OCI-LY7 (cell line): ENCODE measurements at regions not wholly inside any gene's neighbourhood (a gene's known extent, or its start where the extent isn't known, plus 50 kb on each side); places are given as distances from the start of the nearest gene placed in this dataset.

Experiments used
- EZH2phosphoT487 ChIP-seq: fragments of 200-600 bp; sonication (generic); IDR thresholded peaks from 2 replicates; pipeline ENCODE4 v1.6.1; 2018; ENCODE audit warnings: low read depth, borderline replicate concordance, mild to moderate bottlenecking, mixed run types, antibody characterized with exemption, low read length, moderate library complexity, mixed read lengths
- TF ChIP-seq, protein P1 (sequence below): fragments of 200-600 bp; sonication (generic); conservative IDR thresholded peaks from 2 replicates; pipeline ENCODE4 v1.5.1; 2014; ENCODE audit warnings: mild to moderate bottlenecking, antibody characterized with exemption, low read length, moderate library complexity, mixed read lengths

- TF ChIP-seq, protein P1, sequence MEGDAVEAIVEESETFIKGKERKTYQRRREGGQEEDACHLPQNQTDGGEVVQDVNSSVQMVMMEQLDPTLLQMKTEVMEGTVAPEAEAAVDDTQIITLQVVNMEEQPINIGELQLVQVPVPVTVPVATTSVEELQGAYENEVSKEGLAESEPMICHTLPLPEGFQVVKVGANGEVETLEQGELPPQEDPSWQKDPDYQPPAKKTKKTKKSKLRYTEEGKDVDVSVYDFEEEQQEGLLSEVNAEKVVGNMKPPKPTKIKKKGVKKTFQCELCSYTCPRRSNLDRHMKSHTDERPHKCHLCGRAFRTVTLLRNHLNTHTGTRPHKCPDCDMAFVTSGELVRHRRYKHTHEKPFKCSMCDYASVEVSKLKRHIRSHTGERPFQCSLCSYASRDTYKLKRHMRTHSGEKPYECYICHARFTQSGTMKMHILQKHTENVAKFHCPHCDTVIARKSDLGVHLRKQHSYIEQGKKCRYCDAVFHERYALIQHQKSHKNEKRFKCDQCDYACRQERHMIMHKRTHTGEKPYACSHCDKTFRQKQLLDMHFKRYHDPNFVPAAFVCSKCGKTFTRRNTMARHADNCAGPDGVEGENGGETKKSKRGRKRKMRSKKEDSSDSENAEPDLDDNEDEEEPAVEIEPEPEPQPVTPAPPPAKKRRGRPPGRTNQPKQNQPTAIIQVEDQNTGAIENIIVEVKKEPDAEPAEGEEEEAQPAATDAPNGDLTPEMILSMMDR = no peak
- no peak for TF ChIP-seq EZH2phosphoT487
Measured at GRCh38 chr2:8395718-8396117, 286.1 kb upstream of the ID2 start.
